ENCODE measurements at regions not wholly inside any gene's neighbourhood (a gene's known extent, or its start where the extent isn't known, plus 50 kb on each side); places are given as distances from the start of the nearest gene placed in this dataset.

- peak in 1 of 2 experiments; percentile 83; a peak in 2 of 4 replicates for TF ChIP-seq FOXA3 (CRISPR knock-in tag; conservative IDR thresholded peaks at IDR 0.05 in 1 of 2, IDR thresholded peaks at IDR 0.05 in 1 of 2)
- peak; percentile 58 for TF ChIP-seq CEBPB (tag; IDR thresholded peaks at IDR 0.05)
- no peak for TF ChIP-seq ZBTB1 (CRISPR knock-in tag; IDR thresholded peaks at IDR 0.05; ENCODE audit: borderline replicate concordance, low read depth)
- TF ChIP-seq EGR1 (conservative IDR thresholded peaks at IDR 0.05) = peak; percentile 31; the same call in 1 of the 2 replicates
- no peak for TF ChIP-seq BRD4 (IDR thresholded peaks at IDR 0.05)
- TF ChIP-seq MCM5 (IDR thresholded peaks at IDR 0.05; ENCODE audit: low read depth) = no peak
- peak; percentile 13; the same call in 1 of the 2 replicates for TF ChIP-seq C11orf30 (IDR thresholded peaks at IDR 0.05; ENCODE audit: low read depth)
- no peak for TF ChIP-seq CUX1 (CRISPR knock-in tag; IDR thresholded peaks at IDR 0.05)
- no peak for TF ChIP-seq ZNF668 (CRISPR knock-in tag; IDR thresholded peaks at IDR 0.05)
- TF ChIP-seq HNRNPL (IDR thresholded peaks at IDR 0.05; ENCODE audit: low read depth, low read length) = no peak
- no peak for TF ChIP-seq ZNF717 (CRISPR knock-in tag; IDR thresholded peaks at IDR 0.05)
- no peak; the same call in 1 of the 2 replicates for TF ChIP-seq ZNF24 (IDR thresholded peaks at IDR 0.05)
- no peak for TF ChIP-seq UBTF (IDR thresholded peaks at IDR 0.05; ENCODE audit: borderline replicate concordance in 1 of 2, low read depth in 2 of 2, low read length in 2 of 2)
- TF ChIP-seq ATF3 (IDR thresholded peaks at IDR 0.05) = peak; percentile 79
- TF ChIP-seq ATF3 (CRISPR knock-in tag; conservative IDR thresholded peaks at IDR 0.05) = no peak
These were observed 99.2 kb downstream of the CTH start (continued) for GRCh38 chr1:70509996-70510876.

Data from K562 (cell line).